DOHH2 (cell line): ENCODE measurements at regions not wholly inside any gene's neighbourhood (a gene's known extent, or its start where the extent isn't known, plus 50 kb on each side); places are given as distances from the start of the nearest gene placed in this dataset.

ENCODE experiments used
- H3F3A ChIP-seq: fragments of 200-600 bp; sonication (generic), shearing (Covaris generic); 2 replicates; pipeline ENCODE4 v1.6.0; 2016; ENCODE audit warnings: antibody characterized with exemption, mild to moderate bottlenecking; ENCODE audit not compliant: control insufficient read depth, insufficient read depth
- H3K27ac ChIP-seq: fragments of 200-600 bp; sonication (generic); 2 replicates; pipeline ENCODE4 v1.5.1; 2014; ENCODE audit warnings: low read depth, mild to moderate bottlenecking, low read length, moderate library complexity
- H3K27me3 ChIP-seq: fragments of 200-600 bp; sonication (generic); 2 replicates; pipeline ENCODE4 v1.6.1; 2014; ENCODE audit warnings: mild to moderate bottlenecking, low read length, mixed read lengths; ENCODE audit not compliant: control insufficient read depth
- H3K36me3 ChIP-seq: fragments of 200-600 bp; sonication (generic); 2 replicates; pipeline ENCODE4 v1.6.1; 2014; ENCODE audit warnings: mild to moderate bottlenecking, low read length, moderate library complexity, mixed read lengths; ENCODE audit not compliant: control insufficient read depth
- H3K4me1 ChIP-seq: fragments of 200-600 bp; sonication (generic); 2 replicates; pipeline ENCODE4 v1.6.1; 2014; ENCODE audit warnings: mild to moderate bottlenecking, low read length, mixed read lengths; ENCODE audit not compliant: control insufficient read depth
- H3K4me2 ChIP-seq: fragments of 200-600 bp; sonication (generic); 2 replicates; pipeline ENCODE4 v1.6.0; 2014; ENCODE audit warnings: mild to moderate bottlenecking, low read length, moderate library complexity
- H3K4me3 ChIP-seq: fragments of 200-600 bp; sonication (generic); 2 replicates; pipeline ENCODE4 v1.5.1; 2014; ENCODE audit warnings: mild to moderate bottlenecking, low read length, mixed read lengths
- H3K79me2 ChIP-seq: fragments of 200-600 bp; sonication (generic); 2 replicates; pipeline ENCODE4 v1.6.1; 2014; ENCODE audit warnings: mild to moderate bottlenecking, low read length, mixed read lengths; ENCODE audit not compliant: control insufficient read depth
- H3K9me2 ChIP-seq: fragments of 200-600 bp; sonication (generic); replicated peaks from 2 replicates; pipeline ENCODE4 v1.6.1; 2014; ENCODE audit warnings: mild to moderate bottlenecking, low read length, mixed read lengths; ENCODE audit not compliant: control insufficient read depth
- H3K9me3 ChIP-seq: fragments of 200-600 bp; sonication (generic); 2 replicates; pipeline ENCODE4 v1.6.1; 2014; ENCODE audit warnings: antibody characterized with exemption, low read length, mixed read lengths; ENCODE audit not compliant: control insufficient read depth, insufficient read depth
- H4K20me1 ChIP-seq: fragments of 200-600 bp; sonication (generic); 2 replicates; pipeline ENCODE4 v1.6.0; 2014; ENCODE audit warnings: low read depth, mild to moderate bottlenecking, antibody characterized with exemption, low read length, moderate library complexity; ENCODE audit not compliant: control insufficient read depth, insufficient read depth
- EZH2phosphoT487 ChIP-seq: fragments of 200-600 bp; sonication (generic); IDR thresholded peaks from 2 replicates; pipeline ENCODE4 v1.6.1; 2017; ENCODE audit warnings: borderline replicate concordance, mild to moderate bottlenecking, antibody characterized with exemption, low read length, moderate library complexity, mixed read lengths
- TF ChIP-seq, protein P1 (sequence below): fragments of 200-600 bp; sonication (generic); IDR thresholded peaks from one replicate; pipeline ENCODE4 v1.5.1; 2014; ENCODE audit warnings: antibody characterized with exemption, mild to moderate bottlenecking, low read depth, low read length; ENCODE audit not compliant: poor library complexity, severe bottlenecking

- no peak for TF ChIP-seq EZH2phosphoT487
- TF ChIP-seq, protein P1, sequence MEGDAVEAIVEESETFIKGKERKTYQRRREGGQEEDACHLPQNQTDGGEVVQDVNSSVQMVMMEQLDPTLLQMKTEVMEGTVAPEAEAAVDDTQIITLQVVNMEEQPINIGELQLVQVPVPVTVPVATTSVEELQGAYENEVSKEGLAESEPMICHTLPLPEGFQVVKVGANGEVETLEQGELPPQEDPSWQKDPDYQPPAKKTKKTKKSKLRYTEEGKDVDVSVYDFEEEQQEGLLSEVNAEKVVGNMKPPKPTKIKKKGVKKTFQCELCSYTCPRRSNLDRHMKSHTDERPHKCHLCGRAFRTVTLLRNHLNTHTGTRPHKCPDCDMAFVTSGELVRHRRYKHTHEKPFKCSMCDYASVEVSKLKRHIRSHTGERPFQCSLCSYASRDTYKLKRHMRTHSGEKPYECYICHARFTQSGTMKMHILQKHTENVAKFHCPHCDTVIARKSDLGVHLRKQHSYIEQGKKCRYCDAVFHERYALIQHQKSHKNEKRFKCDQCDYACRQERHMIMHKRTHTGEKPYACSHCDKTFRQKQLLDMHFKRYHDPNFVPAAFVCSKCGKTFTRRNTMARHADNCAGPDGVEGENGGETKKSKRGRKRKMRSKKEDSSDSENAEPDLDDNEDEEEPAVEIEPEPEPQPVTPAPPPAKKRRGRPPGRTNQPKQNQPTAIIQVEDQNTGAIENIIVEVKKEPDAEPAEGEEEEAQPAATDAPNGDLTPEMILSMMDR = no peak
- Histone ChIP-seq H3K9me2 (no peaks in the 10 kb centered on the region), H3K4me1 (no peaks in the 10 kb centered on the region), H4K20me1 (no peaks in the 10 kb centered on the region), H3K27ac (no peak overlapping the region), H3K9me3 (no peaks in the 10 kb centered on the region), H3K36me3 (no peaks in the 10 kb centered on the region), H3K4me3 (no peak overlapping the region), H3F3A (no peaks in the 10 kb centered on the region), H3K4me2 (no peak overlapping the region), H3K27me3 (no peaks in the 10 kb centered on the region), H3K79me2 (no peaks in the 10 kb centered on the region)
Observed at GRCh38 chr5:74007193-74007592, 381.2 kb downstream of the ARHGEF28 start.

GRCh38 chr5:73999297-73999696 lies 373.3 kb downstream of the ARHGEF28 start:
- H3K9me3 ChIP-seq = no peaks in the 10 kb centered on the region
- H3K4me3 ChIP-seq = no peak overlapping the region
- no peaks in the 10 kb centered on the region for H3K4me1 ChIP-seq
- H3K79me2 ChIP-seq = no peaks in the 10 kb centered on the region
- no peaks in the 10 kb centered on the region for H3K27me3 ChIP-seq
- H4K20me1 ChIP-seq = no peaks in the 10 kb centered on the region
- H3K9me2 ChIP-seq = no peaks in the 10 kb centered on the region
- no peaks in the 10 kb centered on the region for H3K36me3 ChIP-seq
- no peak overlapping the region for H3K27ac ChIP-seq
- TF ChIP-seq, protein P1 = no peak
- TF ChIP-seq EZH2phosphoT487 = no peak
- H3F3A ChIP-seq = no peaks in the 10 kb centered on the region
- H3K4me2 ChIP-seq = no peak overlapping the region

DNA sequence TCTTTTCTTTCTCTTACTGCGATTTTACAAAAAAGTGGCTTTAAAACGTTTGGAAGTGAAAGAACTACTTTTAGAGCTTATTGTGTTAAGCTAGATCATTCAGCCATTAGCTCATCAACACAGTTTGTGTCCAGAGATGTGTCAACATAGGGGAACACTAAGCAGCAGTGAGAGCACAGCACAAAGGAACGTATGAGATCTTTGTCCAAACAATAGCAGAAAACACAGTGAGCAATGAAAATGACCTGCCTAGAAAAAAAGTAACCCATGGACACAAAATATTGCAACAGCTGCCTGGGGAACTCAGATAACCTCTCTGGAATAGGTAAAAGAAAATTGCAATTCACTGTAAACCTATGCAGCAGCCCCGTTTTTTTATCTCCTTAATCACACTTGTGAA lies 372.5 kb downstream of the ARHGEF28 start:
- H3K4me2 ChIP-seq = no peak overlapping the region
- no peaks in the 10 kb centered on the region for H3K27me3 ChIP-seq
- H3K27ac ChIP-seq = no peak overlapping the region
- H4K20me1 ChIP-seq = no peaks in the 10 kb centered on the region
- no peaks in the 10 kb centered on the region for H3K36me3 ChIP-seq
- H3F3A ChIP-seq = no peaks in the 10 kb centered on the region
- H3K4me1 ChIP-seq = no peaks in the 10 kb centered on the region
- no peaks in the 10 kb centered on the region for H3K9me3 ChIP-seq
- H3K9me2 ChIP-seq = no peaks in the 10 kb centered on the region
- no peaks in the 10 kb centered on the region for H3K79me2 ChIP-seq
- no peak overlapping the region for H3K4me3 ChIP-seq
- TF ChIP-seq, protein P1 = no peak

GRCh38 chr5:73997960-73998359 lies 372.0 kb downstream of the ARHGEF28 start:
- H3K36me3 ChIP-seq = no peaks in the 10 kb centered on the region
- no peaks in the 10 kb centered on the region for H3F3A ChIP-seq
- no peaks in the 10 kb centered on the region for H3K9me3 ChIP-seq
- H3K27me3 ChIP-seq = no peaks in the 10 kb centered on the region
- no peak overlapping the region for H3K4me2 ChIP-seq
- no peaks in the 10 kb centered on the region for H3K4me1 ChIP-seq
- no peaks in the 10 kb centered on the region for H4K20me1 ChIP-seq
- no peak overlapping the region for H3K4me3 ChIP-seq
- no peaks in the 10 kb centered on the region for H3K9me2 ChIP-seq
- TF ChIP-seq EZH2phosphoT487 = no peak
- TF ChIP-seq, protein P1 = no peak
- no peaks in the 10 kb centered on the region for H3K79me2 ChIP-seq
- H3K27ac ChIP-seq = no peak overlapping the region
